Breast epithelium (tissue), 3 donors: ENCODE measurements at regions not wholly inside any gene's neighbourhood (a gene's known extent, or its start where the extent isn't known, plus 50 kb on each side); places are given as distances from the start of the nearest gene placed in this dataset.

ENCODE experiments used
- CTCF ChIP-seq, 3 donors: fragments of 450-650 bp; IDR thresholded peaks; one replicate each; pipeline ENCODE4 v1.5.1; 2016 to 2017; ENCODE audit warnings: antibody characterized with exemption in 3 of 3, mild to moderate bottlenecking in 3 of 3, moderate library complexity in 3 of 3
- POLR2A ChIP-seq: fragments of 450-650 bp; IDR thresholded peaks from one replicate; pipeline ENCODE4 v1.6.1; 2016; ENCODE audit warnings: antibody characterized with exemption, mild to moderate bottlenecking, moderate library complexity

GRCh38 chr10:8150401-8150905 lies 96.0 kb downstream of the GATA3 start:
- no peak for TF ChIP-seq CTCF (IDR thresholded peaks at IDR 0.05)
- TF ChIP-seq POLR2A = no peak
